Ascending aorta (tissue), 2 donors: ENCODE measurements at regions not wholly inside any gene's neighbourhood (a gene's known extent, or its start where the extent isn't known, plus 50 kb on each side); places are given as distances from the start of the nearest gene placed in this dataset.

Experiments used
- DNase-seq, 2 donors: peaks; one replicate each; pipeline ENCODE4 v3.0.0-alpha.2; 2019; ENCODE audit warnings: low spot score in 2 of 2
- H3K27ac ChIP-seq, 2 donors: fragments of 200-600 bp; sonication (generic); one replicate each; pipeline ENCODE4 v1.5.1; 2016 to 2017; ENCODE audit warnings: mild to moderate bottlenecking in 1 of 2
- H3K27me3 ChIP-seq: fragments of 200-600 bp; sonication (generic); one replicate; pipeline ENCODE4 v1.5.1; 2017
- H3K36me3 ChIP-seq, 2 donors: fragments of 200-600 bp; sonication (generic); one replicate each; pipeline ENCODE4 v1.5.1; 2016
- H3K4me1 ChIP-seq, 2 donors: fragments of 200-600 bp; sonication (generic); one replicate each; pipeline ENCODE4 v1.5.1; 2016 to 2017; ENCODE audit warnings: mild to moderate bottlenecking in 1 of 2
- H3K4me3 ChIP-seq, 2 donors: fragments of 200-600 bp; sonication (generic); one replicate each; pipeline ENCODE4 v1.5.1; 2016 to 2017; ENCODE audit warnings: mild to moderate bottlenecking in 1 of 2
- H3K9me3 ChIP-seq, 2 donors: fragments of 200-600 bp; sonication (generic); one replicate each; pipeline ENCODE4 v1.5.1; 2016
- CTCF ChIP-seq, 3 experiments: fragments of 200-600 bp in 2 of 3; fragments of 450-650 bp in 1 of 3; sonication (generic) in 2 of 3; IDR thresholded peaks; one replicate each; pipeline ENCODE4 v1.5.1; 2016 to 2019; ENCODE audit warnings: antibody characterized with exemption in 3 of 3, mild to moderate bottlenecking in 1 of 3, moderate library complexity in 1 of 3
- intact Hi-C: fragments of 100-400 bp; cut with DNase I; formaldehyde crosslinking; loops from one replicate; pipeline ENCODE4 v1.15.1; 2023

- intact Hi-C loops: no loop called here
- DNase-seq: no peak
- no peak for TF ChIP-seq CTCF (IDR thresholded peaks at IDR 0.05)
- no peak overlapping the region for H3K27ac ChIP-seq
- no peaks in the 10 kb centered on the region for H3K4me1 ChIP-seq
- no peaks in the 10 kb centered on the region for H3K27me3 ChIP-seq
- H3K4me3 ChIP-seq: no peak overlapping the region
- H3K36me3 ChIP-seq: no peaks in the 10 kb centered on the region
- no peaks in the 10 kb centered on the region for H3K9me3 ChIP-seq
Measured at GRCh38 chr4:163758032-163758431, 263.5 kb downstream of the TMA16 start.

- TF ChIP-seq CTCF (IDR thresholded peaks at IDR 0.05): no peak
- no peak for DNase-seq
- H3K4me3 ChIP-seq: no peak overlapping the region
- H3K36me3 ChIP-seq: no peaks in the 10 kb centered on the region
- H3K4me1 ChIP-seq: no peaks in the 10 kb centered on the region
- H3K27me3 ChIP-seq: no peaks in the 10 kb centered on the region
- no peaks in the 10 kb centered on the region for H3K9me3 ChIP-seq
- H3K27ac ChIP-seq: no peak overlapping the region
- intact Hi-C loops: no loop called here
Measured at GRCh38 chr4:163762741-163763140, 268.3 kb downstream of the TMA16 start.

- no peak for DNase-seq
- intact Hi-C loops: no loop called here
- H3K9me3 ChIP-seq: no peaks in the 10 kb centered on the region
Measured at GRCh38 chr4:163764569-163764968, 270.1 kb downstream of the TMA16 start.

GRCh38 chr4:163768014-163768413, 273.5 kb downstream of the TMA16 start:
- H3K9me3 ChIP-seq: no peaks in the 10 kb centered on the region
- no peaks in the 10 kb centered on the region for H3K27me3 ChIP-seq
- H3K4me3 ChIP-seq: no peak overlapping the region
- no peak for DNase-seq
- intact Hi-C loops: no loop called here
- no peak overlapping the region for H3K27ac ChIP-seq
- TF ChIP-seq CTCF (IDR thresholded peaks at IDR 0.05): no peak
- no peaks in the 10 kb centered on the region for H3K4me1 ChIP-seq
- no peaks in the 10 kb centered on the region for H3K36me3 ChIP-seq

More at GRCh38 chr4:163764569-163764968, 270.1 kb downstream of the TMA16 start:
- no peak for TF ChIP-seq CTCF (IDR thresholded peaks at IDR 0.05)
- H3K27ac ChIP-seq: no peak overlapping the region
- H3K36me3 ChIP-seq: no peaks in the 10 kb centered on the region
- H3K27me3 ChIP-seq: no peaks in the 10 kb centered on the region
- no peaks in the 10 kb centered on the region for H3K4me1 ChIP-seq
- H3K4me3 ChIP-seq: no peak overlapping the region

DNA sequence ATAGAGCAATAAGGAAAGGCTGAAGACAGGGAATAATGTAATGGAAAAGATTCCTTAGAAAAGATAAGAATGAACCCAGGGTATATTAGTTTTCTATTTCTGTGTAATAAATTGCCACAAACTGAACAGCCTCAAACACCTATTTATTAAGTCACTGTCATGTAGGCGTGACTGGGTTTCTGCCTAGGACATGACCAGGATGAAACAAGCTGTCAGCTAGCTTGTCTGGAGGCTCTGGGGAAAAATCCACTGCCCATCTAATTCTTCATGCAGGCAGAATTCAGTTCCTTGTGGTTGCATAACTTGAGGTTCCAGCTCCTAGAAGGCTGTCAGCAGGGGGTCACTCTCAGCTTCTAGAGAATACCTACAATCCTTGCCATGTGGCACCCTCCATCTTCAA, 277.7 kb downstream of the TMA16 start:
- no peak overlapping the region for H3K4me3 ChIP-seq
- no peak for DNase-seq
- no peak overlapping the region for H3K27ac ChIP-seq
- intact Hi-C loops: no loop called here
- TF ChIP-seq CTCF (IDR thresholded peaks at IDR 0.05): no peak
- H3K9me3 ChIP-seq: no peaks in the 10 kb centered on the region
- no peaks in the 10 kb centered on the region for H3K4me1 ChIP-seq
- H3K36me3 ChIP-seq: no peaks in the 10 kb centered on the region
- H3K27me3 ChIP-seq: no peaks in the 10 kb centered on the region

GRCh38 chr4:163773940-163774339, 279.4 kb downstream of the TMA16 start:
- H3K4me3 ChIP-seq: no peak overlapping the region
- no peak for DNase-seq
- intact Hi-C loops: no loop called here
- no peak for TF ChIP-seq CTCF (IDR thresholded peaks at IDR 0.05)
- H3K9me3 ChIP-seq: no peaks in the 10 kb centered on the region
- H3K4me1 ChIP-seq: no peaks in the 10 kb centered on the region
- H3K36me3 ChIP-seq: no peaks in the 10 kb centered on the region
- H3K27me3 ChIP-seq: no peaks in the 10 kb centered on the region
- no peak overlapping the region for H3K27ac ChIP-seq
